Renal cortex interstitium (tissue), 11 donors: ENCODE measurements at regions not wholly inside any gene's neighbourhood (a gene's known extent, or its start where the extent isn't known, plus 50 kb on each side); places are given as distances from the start of the nearest gene placed in this dataset.

Source experiments
- DNase-seq, 11 donors: peaks; one replicate each; pipeline ENCODE4 v3.0.0-alpha.2; 2013; ENCODE audit warnings: low read depth in 9 of 11, low spot score in 4 of 11; ENCODE audit errors: extremely low read depth in 1 of 11

DNA sequence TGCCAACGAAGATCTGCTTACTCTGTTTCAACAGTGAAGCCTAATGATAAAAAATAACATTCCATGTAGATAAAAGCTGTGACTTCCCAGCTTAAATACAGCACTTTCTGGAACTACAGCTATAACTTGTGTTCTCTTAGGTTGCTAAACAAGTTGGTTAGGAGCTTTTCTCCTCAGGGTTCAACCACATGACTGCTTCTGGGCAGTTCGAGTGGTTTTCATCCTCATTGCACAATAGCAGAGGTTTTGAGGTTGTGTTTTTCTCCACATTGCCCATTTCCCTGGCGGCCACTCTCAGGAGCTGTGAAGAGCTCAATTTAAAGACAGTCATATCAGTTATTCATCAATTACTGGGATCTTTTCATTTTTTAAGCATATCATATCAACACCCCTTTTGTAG is 102.2 kb upstream of the CYP1B1 start:
- no peak for DNase-seq

DNA sequence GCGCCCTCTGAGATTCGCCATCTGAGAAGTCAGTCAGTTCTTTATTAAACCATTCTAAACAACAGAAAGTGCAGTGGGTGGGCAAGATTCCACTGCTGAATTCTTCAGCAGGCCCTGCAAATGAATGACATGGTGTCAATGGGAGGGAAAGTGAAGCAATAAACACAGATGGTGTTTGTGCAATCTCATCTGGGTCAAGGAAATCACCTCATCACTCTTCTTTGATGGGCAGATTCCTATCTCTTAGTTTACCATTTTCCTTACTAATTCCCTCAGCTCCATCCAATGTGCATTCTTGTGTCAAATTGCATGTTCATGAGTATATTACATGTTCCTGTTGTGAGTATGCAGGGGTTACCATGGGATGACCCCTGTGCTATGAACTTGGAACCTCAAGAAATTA is 100.7 kb upstream of the CYP1B1 start:
- DNase-seq = no peak

DNA sequence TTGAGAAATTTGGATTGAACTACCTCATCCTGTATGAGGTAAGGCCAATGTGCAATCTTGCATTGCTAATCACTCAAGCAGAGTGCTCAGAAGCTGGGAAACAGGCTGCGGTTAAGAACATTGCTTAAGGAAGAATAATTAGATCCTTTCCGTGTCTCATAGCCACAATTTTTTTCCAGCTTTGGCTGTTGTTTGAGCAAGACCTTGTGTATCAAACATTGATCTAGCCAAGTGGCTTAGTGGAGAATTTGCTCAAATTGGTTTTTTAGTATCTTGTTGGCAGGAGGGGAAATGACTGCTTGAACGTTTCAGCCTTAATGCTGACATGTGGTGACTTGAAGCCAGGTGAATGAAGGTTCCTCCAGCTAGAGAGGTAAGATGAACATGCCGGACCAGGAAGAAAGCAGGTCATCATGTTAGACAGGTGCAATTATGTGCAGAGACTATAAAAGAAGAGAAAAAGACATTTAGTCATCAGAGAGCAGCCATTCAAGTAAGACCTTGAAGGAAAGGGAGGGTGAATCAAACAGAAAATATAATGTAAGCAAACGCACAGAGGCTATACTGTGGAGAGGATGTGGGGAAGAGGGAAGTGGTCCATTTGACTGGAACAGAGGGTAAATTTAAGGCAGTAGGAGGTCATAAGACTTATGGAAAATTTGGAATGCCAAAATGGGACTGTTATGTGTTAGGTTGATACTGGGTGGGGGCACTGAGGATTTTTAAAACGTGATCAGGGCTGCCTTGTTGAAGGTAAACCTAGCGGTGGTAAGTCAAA is 98.9 kb upstream of the CYP1B1 start:
- no peak for DNase-seq

GRCh38 chr2:38174131-38174530 is 98.2 kb upstream of the CYP1B1 start:
- DNase-seq = no peak

GRCh38 chr2:38173683-38174082 is 97.7 kb upstream of the CYP1B1 start:
- no peak for DNase-seq

- DNase-seq = no peak
Measured at GRCh38 chr2:38171208-38171855, 95.4 kb upstream of the CYP1B1 start.

DNA sequence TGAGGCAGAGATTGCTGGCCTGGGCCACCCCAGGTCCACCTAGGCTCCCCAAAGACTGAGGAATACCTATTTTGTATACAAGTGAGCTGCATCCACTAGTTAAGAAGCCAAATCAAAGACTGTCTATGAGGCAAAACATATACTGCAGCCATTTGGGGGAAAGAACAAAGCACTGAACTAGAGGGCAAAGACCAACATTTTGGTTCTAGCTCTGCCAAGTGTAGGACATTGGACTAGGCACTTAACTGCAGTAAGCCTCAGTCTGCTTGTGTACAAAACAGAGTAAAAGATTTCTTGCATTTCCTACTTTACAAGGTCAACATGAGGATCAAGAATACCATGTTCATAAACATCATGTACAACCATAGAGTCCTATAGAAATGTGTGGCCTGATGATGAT is 94.8 kb upstream of the CYP1B1 start:
- DNase-seq = no peak

DNA sequence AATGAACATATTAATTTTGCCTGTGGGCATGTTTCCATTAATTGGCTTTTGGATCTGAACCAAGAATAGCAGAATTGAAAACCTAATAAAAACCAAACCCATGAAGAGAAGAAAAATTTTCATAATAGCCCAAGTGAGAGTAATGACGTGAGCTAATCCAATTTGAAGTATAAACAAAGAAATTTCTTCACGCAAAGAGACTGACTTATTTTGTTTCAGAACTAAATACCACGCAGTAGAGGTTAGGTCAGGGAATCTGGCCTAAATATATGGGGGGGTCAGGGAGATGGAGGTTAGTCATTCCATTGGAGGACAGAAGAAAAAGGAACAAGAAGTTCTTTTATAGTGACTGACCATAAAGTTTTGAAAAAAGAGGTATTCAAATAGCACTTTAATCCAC is 94.1 kb upstream of the CYP1B1 start:
- no peak for DNase-seq

GRCh38 chr2:38168710-38169480 is 92.9 kb upstream of the CYP1B1 start:
- DNase-seq = no peak

DNA sequence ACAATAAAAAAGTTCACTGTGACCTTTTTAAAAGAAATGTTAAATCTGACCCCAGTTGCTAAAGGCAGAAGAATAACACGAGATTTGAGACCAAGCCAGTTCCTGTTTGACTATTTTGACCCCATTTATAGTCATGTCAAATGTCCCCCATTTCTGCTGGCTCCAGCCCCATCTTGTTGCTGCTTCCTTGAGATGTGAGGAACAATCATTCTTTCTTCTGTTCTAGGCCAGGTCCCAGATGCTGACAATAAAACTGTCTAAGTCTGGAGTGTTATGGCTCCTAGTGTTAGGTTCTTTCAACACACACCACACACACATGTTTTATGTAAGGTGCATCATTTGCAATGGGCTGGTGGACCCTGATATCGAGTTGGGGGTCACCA is 92.0 kb upstream of the CYP1B1 start:
- no peak for DNase-seq

GRCh38 chr2:38165698-38166097 is 89.7 kb upstream of the CYP1B1 start:
- DNase-seq = no peak

DNA sequence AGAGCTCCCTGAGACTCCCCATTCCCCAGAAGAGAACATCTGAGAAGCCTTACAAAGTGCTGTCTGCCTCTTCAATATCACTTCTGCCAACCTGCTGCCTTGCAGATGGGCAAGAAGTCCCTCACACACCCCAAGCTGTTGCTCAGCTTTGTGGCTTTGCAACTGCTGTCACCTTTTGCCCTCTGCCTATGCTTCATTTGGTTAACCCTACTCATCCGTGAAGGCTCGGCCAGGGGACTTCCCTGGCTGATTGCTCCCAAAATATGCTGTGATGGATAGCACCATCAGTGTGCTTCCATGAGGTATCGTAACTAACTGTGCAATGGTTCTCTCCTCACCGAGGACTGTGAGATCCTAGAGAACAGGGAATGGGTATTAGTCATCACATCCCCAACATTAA is 88.9 kb upstream of the CYP1B1 start:
- DNase-seq = no peak

GRCh38 chr2:38163579-38163978 is 87.6 kb upstream of the CYP1B1 start:
- no peak for DNase-seq

DNA sequence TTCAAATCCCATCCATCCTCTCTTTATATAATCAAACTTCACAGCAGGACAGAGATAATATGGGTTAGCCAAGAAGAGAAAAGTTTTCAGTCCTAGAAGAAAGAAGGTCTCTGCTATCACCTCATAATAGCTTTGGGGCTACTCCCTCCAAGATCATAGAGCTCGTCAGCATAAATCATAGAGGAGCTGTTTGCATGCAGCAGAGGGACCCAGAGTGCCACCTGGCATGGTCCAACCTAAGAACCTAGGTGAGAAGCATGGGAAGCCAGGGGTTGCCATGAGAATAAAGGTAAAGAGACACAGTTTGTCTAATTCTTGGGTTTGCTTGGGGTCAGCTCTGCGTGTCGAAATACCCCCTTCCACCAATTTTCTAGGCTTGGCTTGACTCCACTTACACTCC is 87.1 kb upstream of the CYP1B1 start:
- no peak for DNase-seq

- DNase-seq = no peak
Measured at GRCh38 chr2:38160516-38160915, 84.6 kb upstream of the CYP1B1 start.

DNA sequence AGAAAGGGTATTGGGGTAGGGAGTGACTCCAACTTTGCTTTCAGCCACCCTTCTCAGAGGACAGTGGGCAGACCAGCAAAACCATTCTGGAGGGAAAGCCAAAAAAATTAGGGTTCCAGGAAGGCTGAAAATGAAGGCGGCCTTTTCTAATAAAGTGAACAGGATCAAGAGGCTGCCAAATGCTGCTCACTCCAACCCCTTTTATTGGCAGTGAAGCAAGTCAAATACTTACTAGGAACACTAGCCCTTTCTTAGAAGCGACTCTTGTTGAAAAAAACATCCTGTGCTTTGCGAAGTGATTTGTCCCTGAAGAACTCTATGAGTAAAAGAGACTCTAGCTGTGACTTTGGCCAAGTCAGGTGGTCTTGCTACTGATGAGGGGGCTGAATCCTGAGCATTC is 83.6 kb upstream of the CYP1B1 start:
- no peak for DNase-seq

DNA sequence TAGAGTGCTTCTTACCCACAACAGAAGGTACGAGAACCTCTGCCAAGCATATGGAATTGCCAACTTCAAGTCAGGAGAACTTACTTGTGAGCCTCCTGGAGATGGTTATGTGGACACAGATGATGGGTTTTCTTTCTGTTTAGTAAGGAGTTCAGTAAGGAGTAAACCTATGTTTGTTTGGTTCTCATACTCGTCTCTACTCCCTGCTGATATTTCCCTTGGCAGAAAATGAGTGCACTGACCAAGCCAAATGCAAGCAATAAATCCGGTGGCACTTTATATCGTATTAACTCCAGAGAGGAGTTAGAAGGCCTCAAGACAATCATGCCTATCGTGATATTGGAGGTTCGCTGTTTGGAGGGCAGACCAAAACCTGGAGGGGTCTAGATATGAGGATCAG is 83.2 kb upstream of the CYP1B1 start:
- no peak for DNase-seq

GRCh38 chr2:38158378-38159118 is 82.6 kb upstream of the CYP1B1 start:
- DNase-seq = no peak

GRCh38 chr2:38156436-38156835 is 80.5 kb upstream of the CYP1B1 start:
- DNase-seq = no peak

- no peak for DNase-seq
Measured at GRCh38 chr2:38155015-38155414, 79.1 kb upstream of the CYP1B1 start.
